Fibroblast of skin of left quadriceps (primary cell): ENCODE measurements at regions not wholly inside any gene's neighbourhood (a gene's known extent, or its start where the extent isn't known, plus 50 kb on each side); places are given as distances from the start of the nearest gene placed in this dataset.

ENCODE experiments used
- DNase-seq, 2 experiments: peaks; one replicate each; pipeline ENCODE4 v3.0.0-alpha.2; 2013; ENCODE audit warnings: low read depth in 2 of 2

DNA sequence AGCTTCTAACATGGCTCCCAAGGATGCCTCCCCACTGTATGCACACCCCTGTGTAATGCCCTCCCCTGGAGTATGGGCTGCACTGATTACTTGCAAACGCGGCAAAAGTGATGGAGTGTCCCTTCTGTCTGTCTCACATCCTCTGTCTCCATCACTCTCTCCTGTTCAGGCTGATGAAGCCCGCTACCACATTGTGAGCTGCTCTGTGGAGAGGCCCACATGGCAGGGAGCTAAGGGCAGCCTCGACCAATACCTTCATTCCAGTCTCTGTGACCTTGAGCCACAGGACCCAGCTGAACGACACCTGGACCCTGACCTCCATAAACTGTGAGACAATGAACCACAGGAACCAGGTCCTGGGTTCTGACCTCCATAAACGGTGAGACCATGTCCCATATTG lies 154.1 kb upstream of the ETV3 start:
- DNase-seq: no peak

DNA sequence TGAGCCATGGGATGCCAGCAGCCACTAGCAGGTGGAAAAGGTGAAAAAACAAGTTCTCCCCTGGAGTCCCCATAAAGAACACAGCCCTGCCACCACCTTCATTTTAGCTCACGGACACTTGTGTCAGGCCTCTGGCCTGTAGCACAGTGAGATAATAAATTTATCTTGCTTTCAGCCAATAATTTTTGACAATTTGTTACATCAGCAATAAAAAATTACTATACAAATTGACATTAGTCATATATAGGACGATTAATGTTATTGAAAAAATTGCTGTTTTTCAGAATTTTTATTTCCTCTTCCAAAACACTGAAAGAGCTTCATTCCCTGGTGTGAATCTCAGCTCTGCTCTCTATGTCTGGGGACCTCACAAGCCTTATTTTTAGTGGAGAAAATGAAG lies 152.9 kb upstream of the ETV3 start:
- DNase-seq: no peak

DNA sequence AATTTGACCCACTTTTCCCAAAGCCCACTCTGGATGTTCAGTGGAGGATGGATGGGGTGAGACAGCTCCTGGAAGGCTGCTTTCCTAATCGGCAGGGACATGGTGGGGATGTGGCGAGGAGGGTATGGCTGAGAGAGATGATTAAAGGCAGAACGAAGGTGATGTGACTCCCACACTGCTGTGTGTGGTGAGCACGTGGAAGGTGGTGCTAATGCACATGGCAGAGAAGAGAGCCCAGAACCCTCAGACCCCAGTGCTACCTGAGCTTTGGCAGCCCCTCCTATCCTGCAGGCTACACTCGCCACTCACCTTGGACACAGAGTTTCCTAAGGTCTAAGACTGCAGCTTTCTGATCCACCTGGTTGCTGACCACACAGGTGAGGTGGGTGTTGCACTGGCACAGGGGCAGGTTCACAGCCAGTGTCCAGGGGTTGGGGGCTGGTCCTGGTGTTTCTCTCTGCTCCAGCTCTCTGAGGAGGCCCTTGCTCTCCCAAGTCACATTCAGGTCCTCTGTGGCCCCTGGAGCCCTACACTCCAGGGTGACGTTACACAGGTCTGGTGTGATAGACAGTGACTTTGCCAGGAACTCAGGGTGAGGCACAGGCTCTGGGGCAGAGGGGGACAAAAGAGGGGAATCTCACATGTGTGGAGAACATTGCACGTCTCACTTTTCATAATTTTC lies 151.4 kb upstream of the ETV3 start:
- no peak for DNase-seq

DNA sequence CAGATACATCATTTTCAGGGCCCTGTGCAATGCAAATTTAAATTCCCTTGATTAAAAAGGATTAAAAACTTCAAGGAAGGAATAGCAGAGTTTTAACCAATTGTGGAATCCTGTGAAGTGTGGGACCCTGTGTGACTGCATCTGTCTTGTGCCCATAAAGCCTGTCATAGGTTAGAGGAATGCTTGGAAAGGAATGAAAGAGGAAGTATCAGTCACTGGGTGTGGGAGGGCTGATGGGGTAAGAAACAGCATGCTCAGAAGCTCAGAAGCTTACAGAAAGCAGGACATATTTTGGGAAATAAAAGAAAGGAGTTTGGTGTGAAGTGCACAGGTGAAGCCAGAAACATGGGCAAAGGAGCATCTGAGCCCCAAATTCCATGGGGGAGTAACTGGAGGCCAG lies 150.8 kb upstream of the ETV3 start:
- DNase-seq: no peak

DNA sequence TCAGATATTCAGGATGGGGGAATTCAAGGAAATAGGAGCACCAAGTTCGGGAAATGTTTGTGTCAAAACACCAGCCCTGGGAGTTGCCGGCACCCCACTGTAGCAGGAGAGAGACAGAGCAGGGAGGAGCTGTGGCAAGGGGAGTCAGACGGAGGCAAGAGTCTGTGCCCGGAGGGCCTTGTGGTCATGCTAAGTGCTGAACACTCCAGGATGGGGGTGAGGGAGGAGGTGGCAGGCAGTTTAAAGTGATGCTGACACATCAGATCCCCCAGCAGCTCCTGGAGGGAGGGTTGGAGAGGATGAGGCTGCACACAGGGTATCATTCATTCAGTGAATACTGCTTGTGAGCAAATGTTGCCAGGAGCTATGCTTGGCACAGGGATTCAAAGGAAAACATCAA lies 150.3 kb upstream of the ETV3 start:
- DNase-seq: no peak

DNA sequence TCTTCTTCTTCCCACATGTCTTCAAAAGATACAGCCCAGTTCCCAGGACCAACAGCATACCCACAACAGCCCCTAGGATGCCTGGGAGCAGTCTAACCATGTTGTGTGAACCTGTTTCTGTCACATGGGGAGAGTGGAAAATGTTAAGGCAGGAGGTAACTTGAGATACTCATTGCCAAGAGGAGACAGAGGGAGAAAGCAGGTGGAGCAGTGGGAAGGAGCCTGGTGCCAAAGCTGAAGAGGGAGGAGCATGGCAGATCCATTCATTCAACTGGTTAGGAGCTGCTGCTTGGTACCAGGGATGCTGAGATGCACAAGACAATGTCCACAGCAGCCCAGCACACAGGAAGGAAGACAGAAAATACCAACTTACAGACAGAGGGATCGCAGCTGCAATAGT lies 149.8 kb upstream of the ETV3 start:
- DNase-seq: no peak

DNA sequence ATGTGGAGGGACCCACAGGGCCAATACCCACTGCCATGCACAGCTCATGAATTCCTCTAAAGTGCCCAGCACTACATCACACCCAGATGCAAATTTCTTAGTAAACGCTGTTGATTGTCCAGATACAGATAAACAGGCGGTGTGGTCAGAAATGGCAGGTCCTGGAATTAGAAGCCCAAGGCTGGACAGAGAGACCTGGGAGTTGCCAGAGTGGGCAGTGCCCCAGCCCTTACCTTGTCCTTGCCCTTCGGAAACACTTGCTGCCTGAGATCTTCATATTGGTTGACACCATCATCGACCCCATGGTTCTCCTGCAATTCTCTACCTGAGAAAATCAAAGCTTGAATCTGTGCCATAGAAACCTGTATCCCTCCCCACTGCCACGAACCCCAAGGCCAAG lies 149.3 kb upstream of the ETV3 start:
- DNase-seq: no peak

DNA sequence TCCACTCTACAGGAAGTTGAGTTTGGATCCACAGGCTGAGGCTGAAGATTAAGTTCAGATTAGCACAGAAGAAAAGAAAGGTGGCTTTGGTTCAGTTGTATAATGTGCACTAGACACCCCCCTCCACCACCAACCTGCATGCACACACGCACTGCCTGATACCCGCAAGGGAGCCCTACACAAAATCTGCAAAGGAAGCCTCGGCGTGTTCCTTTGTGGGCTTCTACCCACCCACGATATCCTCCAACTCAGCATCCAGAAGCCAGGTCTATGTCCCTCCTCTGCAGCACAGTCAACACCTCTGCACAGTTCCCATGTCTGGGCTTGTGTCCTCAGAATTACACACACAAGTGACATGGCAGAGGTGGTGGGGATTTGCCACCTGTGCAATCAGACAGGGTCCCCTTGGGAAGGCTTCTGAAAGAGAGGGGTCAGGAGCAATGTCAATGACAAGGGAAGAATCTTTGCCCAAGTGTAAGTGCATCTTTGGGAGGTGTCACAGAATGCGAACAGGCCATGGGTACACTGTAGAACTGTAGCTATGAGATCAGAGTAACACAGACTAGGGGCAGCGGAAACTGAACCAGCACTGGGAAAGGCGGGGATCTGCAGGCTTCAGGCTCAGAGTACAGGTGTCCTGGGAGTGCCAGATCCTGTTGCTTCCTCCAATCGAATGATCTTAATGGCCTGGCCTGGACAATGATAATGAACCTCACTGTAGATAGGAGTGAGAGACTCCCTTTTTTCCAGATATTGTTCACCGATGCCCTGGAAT lies 148.6 kb upstream of the ETV3 start:
- DNase-seq: no peak

DNA sequence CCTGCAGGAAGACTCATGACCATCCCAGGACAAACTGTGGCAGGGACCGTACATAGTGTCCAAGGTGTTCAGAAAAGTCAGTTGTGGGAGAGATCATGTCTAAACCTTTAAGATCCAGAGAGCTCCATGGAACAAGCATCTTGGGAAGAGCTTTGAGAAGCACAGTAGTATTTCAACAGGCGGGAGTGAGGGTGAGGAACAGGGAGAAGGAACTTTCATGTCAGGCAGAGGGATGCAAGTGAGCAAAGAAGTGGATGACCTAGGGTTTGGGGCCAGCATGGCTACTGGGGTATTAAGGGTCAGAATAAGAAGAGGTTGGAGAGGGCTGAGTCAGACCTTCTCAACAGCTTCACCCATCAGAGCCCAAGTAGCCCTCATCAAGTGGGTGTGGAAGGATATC lies 147.9 kb upstream of the ETV3 start:
- DNase-seq: no peak

DNA sequence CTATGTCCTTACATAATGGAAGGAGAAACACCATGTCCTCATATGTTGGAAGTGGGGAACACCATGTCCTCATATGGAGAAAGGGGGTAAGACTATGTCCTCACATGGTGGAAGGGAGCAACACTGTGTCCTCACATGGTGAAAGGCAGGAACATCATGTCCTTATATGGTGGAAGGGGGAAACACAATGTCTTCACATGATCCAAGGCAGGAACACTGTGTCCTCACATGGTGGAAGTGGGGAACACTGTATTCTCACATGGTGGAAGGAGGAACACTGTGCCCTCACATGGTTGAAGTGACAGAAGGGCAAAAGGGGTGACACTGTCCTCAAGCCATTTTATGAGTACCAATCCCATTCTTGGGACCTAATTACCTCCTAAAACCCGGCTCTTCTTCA lies 146.3 kb upstream of the ETV3 start:
- no peak for DNase-seq

DNA sequence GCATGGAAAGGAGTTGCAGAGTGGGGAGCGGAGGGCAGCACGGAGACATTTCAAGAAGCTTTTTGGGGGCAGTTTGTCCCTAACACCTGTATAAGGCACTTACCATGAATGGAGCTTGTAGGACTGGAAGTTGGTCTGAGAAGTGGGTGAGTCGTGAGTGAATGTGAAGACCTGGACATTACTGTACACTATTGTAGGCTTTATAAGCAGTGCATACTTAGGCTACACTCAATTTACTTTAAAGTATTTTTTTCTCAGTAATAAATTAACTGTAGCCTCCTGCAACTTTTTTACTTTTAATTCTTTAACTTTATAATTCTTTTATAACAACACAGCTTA lies 141.6 kb upstream of the ETV3 start:
- DNase-seq: no peak

DNA sequence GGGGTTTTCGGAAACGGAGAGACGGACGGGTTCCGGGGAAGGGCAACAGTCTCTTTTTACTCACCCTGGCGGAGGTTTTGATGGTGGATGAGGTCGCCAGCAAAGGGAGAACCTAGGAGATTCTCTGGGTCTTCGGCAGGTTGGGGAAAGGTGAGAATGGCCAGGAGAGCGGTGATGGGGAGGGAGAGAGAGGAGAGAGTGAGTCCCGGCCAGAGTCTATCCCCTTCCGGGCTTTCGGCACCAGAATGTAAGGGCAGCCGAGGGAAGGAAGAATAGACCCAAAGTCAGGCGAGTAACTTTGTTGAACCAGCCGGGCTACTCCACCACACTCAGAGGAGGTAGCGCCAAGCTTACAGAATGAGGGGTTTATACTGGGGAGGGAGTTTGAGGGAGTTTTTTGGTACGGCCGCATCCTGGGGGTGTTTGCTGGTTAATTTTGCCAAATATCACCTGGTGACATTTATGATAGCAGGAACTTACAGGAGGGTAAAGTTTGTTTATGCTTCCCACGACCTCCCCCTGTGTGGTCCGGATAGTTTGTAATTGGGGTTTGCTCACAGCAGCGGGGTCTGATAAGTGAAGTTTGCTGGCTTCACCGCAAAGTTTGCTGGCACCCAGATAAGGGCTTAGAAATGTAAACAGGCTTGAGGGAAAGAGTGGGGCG lies 141.1 kb upstream of the ETV3 start:
- no peak for DNase-seq

DNA sequence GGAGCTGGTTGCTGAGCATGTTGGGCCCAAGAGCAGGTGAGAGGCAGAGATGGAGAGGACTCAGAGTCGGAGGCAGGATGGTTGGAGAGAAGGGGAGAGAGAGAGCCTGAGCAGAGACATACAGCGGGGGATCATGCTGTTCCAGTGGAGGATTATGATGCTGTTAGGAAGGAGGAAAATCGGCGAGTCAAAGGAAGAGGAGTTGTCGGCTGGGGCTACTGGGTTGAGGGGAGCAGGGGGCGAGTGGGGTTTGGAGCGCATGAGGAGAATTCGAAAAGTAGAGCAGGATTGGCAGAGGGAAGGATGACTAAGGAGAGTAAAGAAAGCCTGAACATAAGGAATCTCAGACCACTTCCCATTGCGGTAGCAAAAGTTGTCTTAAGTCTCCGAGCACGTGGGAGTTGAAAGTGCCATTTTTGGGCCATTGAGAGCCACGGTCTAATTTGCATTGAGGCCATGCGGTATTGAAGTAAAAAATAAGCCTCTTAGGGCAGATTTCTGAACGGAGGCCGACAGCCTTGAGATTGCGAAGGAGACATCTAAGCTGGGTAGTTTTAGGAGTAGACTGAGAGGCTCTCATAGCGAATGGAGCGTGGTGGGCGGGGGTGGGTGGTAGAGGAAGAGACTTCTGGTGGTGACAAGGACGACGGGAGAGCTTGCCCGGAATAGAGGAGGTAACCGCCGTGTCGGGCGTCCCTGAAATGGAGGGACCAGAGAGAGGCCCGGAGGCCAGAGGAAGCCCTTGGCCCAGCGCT lies 140.4 kb upstream of the ETV3 start:
- no peak for DNase-seq

DNA sequence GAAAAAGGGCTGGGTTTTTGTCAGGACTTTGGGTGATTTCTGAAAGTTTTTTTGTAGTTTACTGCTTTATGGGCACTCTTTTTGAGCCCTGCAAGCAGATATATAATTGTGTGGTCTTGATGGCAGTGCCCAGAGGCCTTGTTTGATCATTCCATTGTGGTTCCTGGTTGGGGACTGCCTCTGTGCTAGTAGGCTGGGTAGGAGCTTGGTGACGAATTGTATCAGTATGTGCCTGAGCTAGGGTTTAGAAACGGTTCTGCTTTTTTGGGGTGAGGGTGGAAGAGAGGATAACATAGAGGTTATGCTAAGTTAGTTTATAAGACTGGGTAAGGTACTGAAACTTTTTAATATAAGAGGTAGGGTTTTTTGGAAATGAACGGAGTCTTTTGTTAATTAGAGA lies 139.7 kb upstream of the ETV3 start:
- DNase-seq: no peak

DNA sequence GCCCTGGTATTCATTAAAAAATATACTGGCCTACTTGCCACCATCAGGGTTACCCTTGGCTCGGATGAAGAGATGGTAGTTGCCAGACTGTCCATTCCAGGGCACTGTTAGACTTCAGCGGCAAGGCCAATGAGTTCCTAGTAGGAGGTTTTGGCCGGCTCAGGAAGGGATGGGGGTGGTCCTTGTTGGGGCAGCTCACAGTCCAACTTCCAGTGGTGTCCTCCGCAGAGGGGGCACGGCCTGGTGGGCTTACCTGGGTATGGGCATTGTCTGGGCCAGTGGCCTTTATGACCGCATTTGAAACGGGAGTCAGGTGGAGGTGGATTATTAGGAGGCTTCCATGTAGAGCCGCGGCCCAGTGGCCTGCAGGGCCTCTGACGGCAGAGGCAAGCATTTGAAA lies 139.1 kb upstream of the ETV3 start:
- no peak for DNase-seq

DNA sequence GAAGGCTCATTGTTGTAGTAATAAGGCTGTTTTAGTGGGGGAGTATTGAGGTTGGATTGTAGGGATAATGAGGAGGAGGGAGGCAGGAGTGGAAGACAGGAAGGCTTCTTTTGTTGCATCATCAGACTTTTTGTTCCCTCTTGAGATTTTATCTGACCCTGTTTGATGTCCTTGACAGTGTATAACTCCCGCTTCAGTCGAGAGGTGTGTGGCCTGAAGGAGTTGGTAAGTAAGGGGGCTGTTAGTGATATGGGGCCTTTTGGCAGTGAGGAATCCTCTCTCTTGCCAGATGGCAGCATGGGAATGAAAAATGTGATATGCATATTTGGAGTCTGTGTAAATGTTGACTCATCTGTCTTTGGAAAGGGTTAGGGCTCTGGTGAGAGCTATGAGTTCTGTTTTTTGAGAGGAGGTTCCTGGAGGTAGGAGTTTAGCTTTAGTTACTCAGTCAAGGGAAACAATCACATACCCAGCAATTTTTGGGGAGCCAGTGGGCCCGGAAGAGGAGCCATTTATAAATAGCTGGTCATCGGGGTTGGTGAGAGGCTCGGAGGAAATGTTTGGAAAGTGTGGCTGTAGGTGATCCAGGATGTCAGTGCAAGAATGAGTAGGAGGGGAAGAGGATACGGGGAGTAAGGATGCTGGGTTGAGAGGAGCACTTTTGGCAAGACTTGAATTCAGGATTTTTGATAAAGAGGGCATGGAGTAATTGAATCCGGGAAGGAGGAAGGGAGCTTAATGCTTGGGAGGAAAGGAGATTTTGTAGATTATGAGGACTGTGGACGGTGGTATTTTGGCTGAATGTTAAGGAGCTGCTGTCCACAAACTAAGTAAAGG lies 136.7 kb upstream of the ETV3 start:
- peak; percentile 51 to 57 for DNase-seq

DNA sequence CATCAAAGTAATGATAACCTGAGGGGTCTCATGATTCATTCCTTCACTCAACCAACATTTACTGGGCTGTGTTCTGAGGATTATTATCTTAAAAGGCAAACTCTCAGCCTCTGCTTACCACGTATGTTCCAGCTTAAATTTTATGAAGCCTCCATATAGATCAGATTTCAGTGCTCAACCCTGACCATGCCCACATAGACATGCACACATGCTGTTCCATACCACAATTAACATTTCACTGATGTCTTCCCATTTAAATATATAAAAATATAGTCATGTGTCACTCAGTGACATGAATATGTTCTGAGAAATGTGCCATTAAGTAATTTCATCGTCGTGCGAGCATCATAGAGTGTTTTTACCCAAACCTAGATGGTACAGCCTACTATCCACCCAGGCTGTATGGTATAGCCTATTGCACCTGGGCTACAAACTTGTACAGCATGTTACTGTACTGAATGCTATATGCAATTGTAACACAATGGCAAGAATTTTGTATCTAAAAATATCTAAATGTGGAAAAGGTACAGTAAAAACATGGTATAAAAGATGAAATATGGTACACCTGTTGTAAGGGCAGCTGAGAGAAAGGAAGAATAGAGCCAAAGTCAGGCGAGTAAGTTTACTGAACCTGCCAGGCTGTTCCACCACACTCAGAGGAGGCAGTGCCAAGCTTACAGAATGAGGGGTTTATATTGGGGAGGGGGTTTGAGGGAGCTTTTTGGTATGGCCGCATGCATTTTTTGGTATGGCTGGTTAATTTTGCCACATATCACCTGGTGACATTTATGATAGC lies 134.7 kb upstream of the ETV3 start:
- DNase-seq: no peak

DNA sequence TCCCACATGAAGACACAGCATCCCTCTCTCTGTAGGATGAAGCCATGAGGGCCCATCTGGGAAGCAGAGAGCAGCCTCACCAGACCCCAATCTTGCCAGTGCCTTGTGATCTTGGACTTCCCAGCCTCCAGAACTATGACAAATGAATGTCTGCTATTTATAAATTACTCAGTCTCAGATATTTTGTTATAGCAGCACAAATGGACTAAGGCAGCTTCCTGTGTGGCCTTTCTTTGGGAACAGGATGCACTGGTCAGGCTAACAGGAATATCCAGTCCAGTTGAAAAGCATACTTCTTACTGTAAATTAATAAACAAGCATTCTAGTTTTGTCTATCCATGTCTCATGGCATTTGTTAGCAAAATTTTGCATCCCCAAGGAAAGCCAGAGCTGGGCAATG lies 134.1 kb upstream of the ETV3 start:
- DNase-seq: no peak

DNA sequence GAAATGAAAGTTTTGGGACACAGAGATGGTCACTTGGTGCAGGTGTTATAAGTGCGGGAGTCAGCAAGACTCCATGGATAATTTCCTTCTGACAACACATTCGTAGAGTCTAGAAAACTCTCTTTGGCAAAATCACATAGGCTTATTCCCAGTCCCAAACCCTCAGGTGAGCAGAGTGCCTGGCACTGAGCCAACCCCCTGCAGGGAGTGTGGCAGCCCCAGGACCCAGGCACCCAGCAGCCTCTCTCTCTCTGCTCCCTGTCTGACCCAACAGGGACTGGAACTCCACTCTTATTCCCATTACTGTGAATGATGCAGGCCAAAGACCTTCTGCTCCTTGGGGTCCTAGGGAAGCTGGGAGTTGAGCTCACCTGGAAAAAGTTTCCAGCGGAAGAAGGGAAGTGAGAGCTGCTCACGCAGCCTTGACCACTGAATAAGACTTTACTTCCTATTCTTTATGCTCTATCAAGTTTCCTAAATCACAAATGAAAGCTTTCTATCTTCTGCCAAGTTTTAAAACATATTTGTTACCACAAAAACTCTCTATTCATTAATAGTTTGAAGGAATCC lies 132.6 kb upstream of the ETV3 start:
- no peak for DNase-seq

DNA sequence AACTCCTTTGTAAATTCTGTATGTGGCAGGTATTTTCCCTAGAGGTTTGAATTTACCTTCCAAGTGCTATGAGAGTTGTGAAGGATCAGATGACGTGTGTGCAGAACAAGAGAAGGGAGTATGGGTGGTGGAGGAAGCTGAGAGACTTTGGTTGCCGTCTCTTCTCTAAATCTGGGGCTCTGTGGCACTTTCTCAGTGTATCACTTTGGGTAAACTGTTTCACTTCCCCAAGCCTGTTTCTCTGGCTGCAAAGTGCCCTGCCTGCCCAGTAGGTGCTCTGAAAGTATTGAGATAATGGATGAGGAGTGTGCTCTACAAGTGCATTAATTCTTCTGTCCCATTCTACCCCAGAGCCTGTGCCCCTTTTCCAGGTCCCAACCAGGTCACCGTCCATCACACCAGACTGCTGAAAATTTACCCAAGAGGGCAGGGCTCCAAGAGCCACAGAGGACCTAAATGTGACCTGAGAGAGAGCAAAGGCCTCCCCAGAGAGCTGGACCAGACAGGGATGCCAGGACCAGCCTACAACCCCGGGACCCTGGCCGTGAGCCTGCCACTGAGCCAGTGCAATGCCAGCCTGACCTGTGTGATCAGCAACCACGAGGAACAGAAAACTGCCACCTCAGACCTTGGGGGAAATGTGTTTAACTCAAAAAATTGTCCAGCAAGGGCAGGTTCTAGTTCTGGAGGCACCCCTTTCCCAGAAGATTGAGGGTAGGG lies 131.6 kb upstream of the ETV3 start:
- DNase-seq: no peak
